ENCODE measurements at regions not wholly inside any gene's neighbourhood (a gene's known extent, or its start where the extent isn't known, plus 50 kb on each side); places are given as distances from the start of the nearest gene placed in this dataset.
"Not testable (repeated sequence)": the region's sequence is repeated elsewhere in the genome, so short reads cannot be mapped to it uniquely, and the experiment has no call there.

DNA sequence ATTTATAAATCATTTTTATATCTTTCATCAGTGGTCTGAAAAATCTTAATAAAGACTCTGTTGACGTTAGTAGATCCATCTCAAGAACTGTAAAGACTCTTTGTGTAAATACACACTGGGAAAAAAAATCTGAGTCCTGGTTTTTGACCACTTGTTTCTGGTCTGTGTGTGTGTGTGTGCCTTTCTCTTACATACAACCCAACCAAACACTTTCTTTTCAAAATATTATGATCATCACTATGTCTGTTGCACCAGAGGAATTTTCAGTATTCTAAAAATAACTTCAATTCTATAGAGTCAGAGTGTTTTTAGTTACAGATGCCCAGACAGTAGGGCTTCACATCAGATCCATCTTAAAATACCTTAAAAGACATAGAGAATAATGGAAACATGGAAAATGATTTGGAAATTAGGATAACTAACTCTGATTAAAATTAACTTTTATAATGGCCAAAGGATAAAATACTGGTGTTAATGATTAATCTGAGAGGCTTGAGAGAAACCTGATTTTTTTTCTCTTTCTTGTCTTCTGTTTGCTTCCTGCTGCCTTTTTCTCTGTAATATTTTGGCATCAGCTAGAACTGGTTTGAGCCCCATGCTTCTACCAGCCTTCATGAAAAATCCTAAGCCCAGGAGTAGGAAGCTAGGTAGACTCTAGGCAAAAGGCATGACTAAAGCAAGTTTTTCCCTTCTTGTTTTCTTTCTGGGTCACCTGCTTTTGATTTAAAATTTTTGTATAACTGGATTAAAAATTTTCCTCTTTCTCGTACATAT is 99.7 kb downstream of the ATXN3L start:
- Histone ChIP-seq H3K27ac (ENCODE audit: low read length) (no peak overlapping the region), H3K4me1 (ENCODE audit: insufficient read depth, low read length) (peaks cover 8% of the 10 kb centered on the region; the same call in 1 of the 2 replicates), H3K9me3 (ENCODE audit: insufficient read depth, low read depth, low read length) (no peaks in the 10 kb centered on the region), H3K27me3 (ENCODE audit: insufficient read depth, low read length) (no peaks in the 10 kb centered on the region), H3K4me3 (ENCODE audit: low read length) (no peak overlapping the region), H3K36me3 (ENCODE audit: insufficient read depth, low read depth, low read length) (no peaks in the 10 kb centered on the region), H3K9ac (ENCODE audit: low read depth, low read length) (no peak overlapping the region)

DNA sequence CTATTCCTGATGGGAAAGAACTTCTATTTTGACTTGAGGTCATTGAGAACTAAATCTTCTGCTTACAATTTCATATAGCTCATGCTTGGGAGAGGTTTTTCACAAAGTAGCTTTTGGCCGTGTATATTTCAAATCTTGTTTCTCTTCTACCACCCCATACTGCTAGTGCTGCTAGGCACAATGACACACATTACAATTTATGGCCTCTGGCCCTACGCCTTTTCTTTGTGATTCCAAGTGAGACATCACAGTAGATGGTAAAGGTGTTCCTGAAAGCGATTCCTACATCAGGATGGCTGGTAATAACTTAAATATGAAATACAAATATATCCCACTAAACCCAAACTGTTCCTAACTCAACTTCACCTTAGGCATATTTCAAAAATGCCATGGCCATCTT is 101.1 kb downstream of the ATXN3L start:
- Histone ChIP-seq H3K36me3 (ENCODE audit: insufficient read depth, low read depth, low read length) (no peaks in the 10 kb centered on the region), H3K4me3 (ENCODE audit: low read length) (no peak overlapping the region), H3K27ac (ENCODE audit: low read length) (no peak overlapping the region), H3K27me3 (ENCODE audit: insufficient read depth, low read length) (no peaks in the 10 kb centered on the region), H3K9me3 (ENCODE audit: insufficient read depth, low read depth, low read length) (no peaks in the 10 kb centered on the region), H3K9ac (ENCODE audit: low read depth, low read length) (no peak overlapping the region), H3K4me1 (ENCODE audit: insufficient read depth, low read length) (peaks cover 8% of the 10 kb centered on the region; the same call in 1 of the 2 replicates)

DNA sequence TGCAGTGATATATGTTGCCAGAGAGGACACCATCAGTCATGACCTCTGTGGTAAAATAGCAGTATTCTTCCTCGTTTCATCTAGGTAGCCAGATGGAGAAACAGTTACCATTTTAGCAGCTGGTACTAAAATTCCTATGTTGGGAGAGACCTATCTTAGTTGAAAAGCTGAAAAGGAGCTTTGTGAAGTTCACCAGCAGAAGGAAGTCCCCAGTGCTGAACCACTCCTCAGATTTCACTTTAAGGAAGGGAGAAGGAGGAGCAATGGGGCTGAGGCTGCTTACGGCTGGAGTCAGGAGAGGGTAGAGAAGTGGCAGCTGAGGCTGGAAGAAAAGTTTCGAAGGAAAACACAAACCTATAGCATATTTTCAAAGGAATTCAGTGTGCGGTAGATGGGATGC is 103.7 kb downstream of the ATXN3L start:
- no peak overlapping the region for H3K9ac ChIP-seq (ENCODE audit: low read depth, low read length)
- H3K4me3 ChIP-seq (ENCODE audit: low read length): no peak overlapping the region
- no peak overlapping the region for H3K27ac ChIP-seq (ENCODE audit: low read length)
- peaks cover 7% of the 10 kb centered on the region; the same call in 1 of the 2 replicates for H3K4me1 ChIP-seq (ENCODE audit: insufficient read depth, low read length)
- no peaks in the 10 kb centered on the region for H3K36me3 ChIP-seq (ENCODE audit: insufficient read depth, low read depth, low read length)
- H3K27me3 ChIP-seq (ENCODE audit: insufficient read depth, low read length): no peaks in the 10 kb centered on the region
- H3K9me3 ChIP-seq (ENCODE audit: insufficient read depth, low read depth, low read length): no peaks in the 10 kb centered on the region

DNA sequence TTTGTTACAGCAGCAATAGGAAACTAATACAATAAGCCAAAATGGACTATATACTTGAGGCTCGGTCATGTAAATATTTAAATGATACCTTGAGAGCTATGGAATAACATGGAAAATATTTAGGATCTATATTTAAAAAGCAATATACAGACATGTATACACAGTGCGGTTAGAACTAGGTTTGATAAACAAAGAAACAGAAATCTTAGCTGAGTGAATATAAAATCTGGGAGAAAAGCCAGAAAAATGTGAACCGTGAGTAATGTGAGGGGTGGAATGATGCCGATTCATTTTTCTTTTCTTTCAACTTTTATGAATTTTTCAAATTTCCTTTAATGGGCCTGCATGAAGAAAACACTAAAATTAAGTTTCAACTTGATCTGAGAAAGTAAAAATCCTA is 104.1 kb downstream of the ATXN3L start:
- no peaks in the 10 kb centered on the region for H3K36me3 ChIP-seq (ENCODE audit: insufficient read depth, low read depth, low read length)
- H3K9ac ChIP-seq (ENCODE audit: low read depth, low read length): no peak overlapping the region
- no peaks in the 10 kb centered on the region for H3K27me3 ChIP-seq (ENCODE audit: insufficient read depth, low read length)
- no peak overlapping the region for H3K27ac ChIP-seq (ENCODE audit: low read length)
- no peaks in the 10 kb centered on the region for H3K9me3 ChIP-seq (ENCODE audit: insufficient read depth, low read depth, low read length)
- H3K4me3 ChIP-seq (ENCODE audit: low read length): no peak overlapping the region
- H3K4me1 ChIP-seq (ENCODE audit: insufficient read depth, low read length): peaks cover 3% of the 10 kb centered on the region; the same call in 1 of the 2 replicates

DNA sequence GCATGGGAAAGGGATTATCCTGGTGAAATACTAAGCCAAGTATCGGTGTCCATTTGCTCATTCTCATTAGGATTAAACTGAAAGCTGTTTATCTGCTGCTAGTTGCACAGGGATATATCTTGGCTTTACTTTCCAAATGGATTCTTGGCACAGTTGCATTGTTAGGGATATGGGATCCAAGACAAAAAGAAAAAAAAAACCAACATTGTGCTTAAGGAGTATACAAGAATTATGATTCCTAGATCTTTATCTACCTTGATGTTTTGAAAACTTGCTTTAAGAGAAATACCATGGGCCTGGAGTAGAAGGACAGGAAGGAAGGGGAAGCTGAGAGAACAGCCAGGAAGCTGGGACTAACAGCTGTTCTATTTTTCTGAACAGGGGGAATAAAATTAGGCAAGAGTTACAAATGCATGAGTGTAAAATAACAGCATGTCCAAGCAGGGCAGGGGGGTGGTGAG is 107.6 kb downstream of the ATXN3L start:
- Histone ChIP-seq H3K9me3 (ENCODE audit: insufficient read depth, low read depth, low read length) (no peaks in the 10 kb centered on the region), H3K27me3 (ENCODE audit: insufficient read depth, low read length) (no peaks in the 10 kb centered on the region), H3K9ac (ENCODE audit: low read depth, low read length) (no peak overlapping the region), H3K4me1 (ENCODE audit: insufficient read depth, low read length) (no peaks in the 10 kb centered on the region), H3K36me3 (ENCODE audit: insufficient read depth, low read depth, low read length) (no peaks in the 10 kb centered on the region), H3K4me3 (ENCODE audit: low read length) (no peak overlapping the region), H3K27ac (ENCODE audit: low read length) (no peak overlapping the region)

DNA sequence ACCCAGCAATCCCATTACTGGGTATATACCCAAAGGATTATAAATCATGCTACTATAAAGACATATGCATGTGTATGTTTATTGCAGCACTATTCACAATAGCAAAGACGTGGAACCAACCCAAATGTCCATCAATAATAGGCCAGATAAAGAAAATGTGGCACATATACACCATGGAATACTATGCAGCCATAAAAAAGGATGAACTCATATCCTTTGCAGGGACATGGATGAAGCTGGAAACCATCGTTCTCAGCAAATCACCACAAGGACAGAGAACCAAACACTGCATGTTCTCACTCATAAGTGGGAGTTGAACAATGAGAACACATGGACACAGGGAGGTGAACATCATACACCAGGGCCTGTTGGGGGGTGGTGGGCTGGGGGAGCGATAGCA is 109.7 kb downstream of the ATXN3L start:
- H3K9me3 ChIP-seq (ENCODE audit: insufficient read depth, low read depth, low read length); H3K4me1 ChIP-seq (ENCODE audit: insufficient read depth, low read length); H3K36me3 ChIP-seq (ENCODE audit: insufficient read depth, low read depth, low read length); H3K9ac ChIP-seq (ENCODE audit: low read depth, low read length); H3K27me3 ChIP-seq (ENCODE audit: insufficient read depth, low read length); H3K4me3 ChIP-seq (ENCODE audit: low read length); H3K27ac ChIP-seq (ENCODE audit: low read length): not testable (repeated sequence)

DNA sequence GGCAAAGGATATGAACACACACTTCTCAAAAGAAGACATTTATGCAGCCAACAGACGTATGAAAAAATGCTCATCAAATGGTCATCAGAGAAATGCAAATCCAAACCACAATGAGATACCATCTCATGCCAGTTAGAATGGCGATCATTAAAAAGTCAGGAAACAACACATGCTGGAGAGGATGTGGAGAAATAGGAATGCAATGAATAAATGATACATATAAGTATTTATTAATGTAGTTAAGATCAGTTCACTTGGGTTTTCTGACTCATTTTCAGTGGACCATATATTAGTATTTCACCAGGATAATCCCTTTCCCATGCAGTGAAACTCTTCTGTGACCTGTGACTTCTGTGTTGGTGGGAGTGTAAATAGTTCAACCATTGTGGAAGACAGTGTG is 110.1 kb downstream of the ATXN3L start:
- not testable (repeated sequence) for H3K4me1 ChIP-seq (ENCODE audit: insufficient read depth, low read length); H3K27me3 ChIP-seq (ENCODE audit: insufficient read depth, low read length); H3K36me3 ChIP-seq (ENCODE audit: insufficient read depth, low read depth, low read length); H3K27ac ChIP-seq (ENCODE audit: low read length); H3K4me3 ChIP-seq (ENCODE audit: low read length); H3K9ac ChIP-seq (ENCODE audit: low read depth, low read length); H3K9me3 ChIP-seq (ENCODE audit: insufficient read depth, low read depth, low read length)

DNA sequence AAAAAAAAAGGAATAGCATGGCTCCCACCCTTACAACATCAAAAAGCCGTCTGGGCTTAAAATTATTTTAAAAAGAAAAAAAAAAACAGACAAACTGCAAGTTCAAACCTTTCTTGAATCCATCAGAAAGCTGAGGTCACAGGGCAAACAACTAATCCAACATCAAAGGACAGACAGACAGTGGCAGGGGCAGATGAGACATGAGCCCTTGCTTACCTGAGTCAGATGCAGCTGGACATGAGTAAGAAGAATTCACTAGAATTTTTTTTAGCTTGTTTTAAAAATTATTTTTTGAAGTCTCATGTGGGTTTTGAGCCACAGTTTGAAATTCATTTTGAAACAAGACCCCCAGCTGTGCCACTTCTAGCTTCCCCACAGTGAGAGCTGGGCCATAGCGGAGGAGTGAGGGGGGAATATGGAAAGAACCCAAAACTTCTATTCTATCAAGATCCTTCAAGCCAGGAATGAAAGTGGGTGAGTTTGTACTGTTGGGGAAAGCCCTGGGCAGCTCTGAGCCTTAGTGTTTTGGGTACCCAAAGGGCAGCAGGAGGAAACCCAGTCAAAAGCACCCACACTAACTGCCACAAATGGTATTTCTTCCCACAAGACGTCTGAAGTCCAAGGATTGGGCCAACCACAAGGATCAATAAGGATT is 111.4 kb downstream of the ATXN3L start:
- H3K36me3 ChIP-seq (ENCODE audit: insufficient read depth, low read depth, low read length): no peaks in the 10 kb centered on the region
- H3K9me3 ChIP-seq (ENCODE audit: insufficient read depth, low read depth, low read length): no peaks in the 10 kb centered on the region
- no peaks in the 10 kb centered on the region for H3K4me1 ChIP-seq (ENCODE audit: insufficient read depth, low read length)
- no peak overlapping the region for H3K27ac ChIP-seq (ENCODE audit: low read length)
- H3K27me3 ChIP-seq (ENCODE audit: insufficient read depth, low read length): no peaks in the 10 kb centered on the region
- no peak overlapping the region for H3K4me3 ChIP-seq (ENCODE audit: low read length)
- H3K9ac ChIP-seq (ENCODE audit: low read depth, low read length): no peak overlapping the region

DNA sequence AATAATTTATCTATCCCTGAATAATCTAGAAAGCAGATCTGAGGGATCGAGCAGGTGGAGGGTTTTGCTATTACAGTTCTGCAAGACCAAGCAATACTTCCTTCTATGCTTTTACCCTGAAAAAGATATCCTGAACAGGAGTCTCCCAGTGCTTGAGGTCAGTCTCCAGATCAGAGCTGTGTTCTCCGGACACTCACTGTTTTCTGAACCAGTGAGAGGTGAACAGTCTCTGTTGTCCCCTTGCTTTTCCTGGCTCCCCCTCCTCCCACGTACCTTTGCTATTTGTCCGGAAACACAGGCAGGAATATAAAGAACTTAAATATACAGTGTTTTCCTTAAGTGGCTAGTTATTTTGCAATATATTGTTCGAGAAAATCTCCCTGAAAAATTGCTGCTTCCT is 116.6 kb downstream of the ATXN3L start:
- Histone ChIP-seq H3K4me3 (ENCODE audit: low read length) (no peak overlapping the region), H3K9ac (ENCODE audit: low read depth, low read length) (no peak overlapping the region), H3K9me3 (ENCODE audit: insufficient read depth, low read depth, low read length) (no peaks in the 10 kb centered on the region), H3K4me1 (ENCODE audit: insufficient read depth, low read length) (peaks cover 20% of the 10 kb centered on the region; the same call in 1 of the 2 replicates), H3K36me3 (ENCODE audit: insufficient read depth, low read depth, low read length) (no peaks in the 10 kb centered on the region), H3K27me3 (ENCODE audit: insufficient read depth, low read length) (no peaks in the 10 kb centered on the region), H3K27ac (ENCODE audit: low read length) (no peak overlapping the region)

DNA sequence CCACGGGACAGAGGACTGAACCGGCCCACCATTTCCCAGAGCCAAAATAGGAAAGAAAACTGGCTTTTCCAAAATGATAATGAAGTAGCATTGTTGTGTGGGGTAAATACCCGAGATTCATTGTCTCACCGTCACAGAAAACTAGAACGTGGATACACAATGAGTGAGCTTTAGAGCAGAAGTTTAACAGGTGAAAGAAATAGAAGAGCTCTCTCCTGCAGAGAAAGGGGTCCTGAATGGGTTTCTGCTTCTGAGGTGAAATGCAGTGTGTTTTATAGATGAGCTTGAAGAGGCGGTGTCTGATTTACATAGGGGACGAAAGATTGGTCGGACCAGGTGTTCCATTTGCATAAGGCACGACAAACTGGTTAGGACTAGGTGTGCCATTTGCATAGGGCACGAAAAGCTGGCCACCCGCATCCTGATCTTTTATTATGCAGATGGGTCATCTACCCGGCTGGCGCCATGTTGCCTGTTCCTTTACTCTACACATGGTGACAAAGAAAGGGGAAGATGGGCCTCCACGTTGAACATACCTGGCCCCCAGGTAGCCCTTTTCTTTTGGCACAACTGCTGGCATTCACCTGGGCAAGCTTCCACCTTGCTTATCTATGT is 118.1 kb downstream of the ATXN3L start:
- no peaks in the 10 kb centered on the region for H3K27me3 ChIP-seq (ENCODE audit: insufficient read depth, low read length)
- H3K4me1 ChIP-seq (ENCODE audit: insufficient read depth, low read length): peaks cover 26% of the 10 kb centered on the region; the same call in 1 of the 2 replicates
- H3K4me3 ChIP-seq (ENCODE audit: low read length): no peak overlapping the region
- peak overlapping the region; percentile 89 for H3K27ac ChIP-seq (ENCODE audit: low read length)
- no peaks in the 10 kb centered on the region for H3K36me3 ChIP-seq (ENCODE audit: insufficient read depth, low read depth, low read length)
- no peaks in the 10 kb centered on the region for H3K9me3 ChIP-seq (ENCODE audit: insufficient read depth, low read depth, low read length)
- H3K9ac ChIP-seq (ENCODE audit: low read depth, low read length): peak overlapping the region; percentile 67; the same call in 1 of the 2 replicates

DNA sequence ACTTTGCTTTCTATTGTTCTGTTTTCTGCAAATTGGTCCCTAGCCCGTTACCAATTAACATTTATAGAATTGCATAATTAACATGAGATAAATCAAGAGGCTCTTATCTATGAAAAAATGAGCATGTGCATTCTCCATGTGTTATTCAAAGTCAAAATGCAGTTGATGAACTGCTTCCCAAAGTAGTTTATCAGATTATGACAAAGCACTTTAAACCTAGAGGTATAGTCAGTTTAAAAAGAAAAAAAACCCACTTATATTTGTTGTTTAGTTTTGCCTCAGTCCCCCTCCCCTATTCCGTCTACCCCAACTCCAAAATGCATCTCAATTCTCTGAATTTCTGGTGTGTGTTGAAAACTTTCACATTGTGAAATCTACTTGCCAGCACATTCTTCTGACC is 119.5 kb downstream of the ATXN3L start:
- no peaks in the 10 kb centered on the region for H3K9me3 ChIP-seq (ENCODE audit: insufficient read depth, low read depth, low read length)
- H3K36me3 ChIP-seq (ENCODE audit: insufficient read depth, low read depth, low read length): no peaks in the 10 kb centered on the region
- H3K27ac ChIP-seq (ENCODE audit: low read length): peak overlapping the region; percentile 53
- no peak overlapping the region; the same call in 1 of the 2 replicates for H3K9ac ChIP-seq (ENCODE audit: low read depth, low read length)
- H3K4me1 ChIP-seq (ENCODE audit: insufficient read depth, low read length): peaks cover 26% of the 10 kb centered on the region; the same call in 1 of the 2 replicates
- no peak overlapping the region for H3K4me3 ChIP-seq (ENCODE audit: low read length)
- H3K27me3 ChIP-seq (ENCODE audit: insufficient read depth, low read length): no peaks in the 10 kb centered on the region

DNA sequence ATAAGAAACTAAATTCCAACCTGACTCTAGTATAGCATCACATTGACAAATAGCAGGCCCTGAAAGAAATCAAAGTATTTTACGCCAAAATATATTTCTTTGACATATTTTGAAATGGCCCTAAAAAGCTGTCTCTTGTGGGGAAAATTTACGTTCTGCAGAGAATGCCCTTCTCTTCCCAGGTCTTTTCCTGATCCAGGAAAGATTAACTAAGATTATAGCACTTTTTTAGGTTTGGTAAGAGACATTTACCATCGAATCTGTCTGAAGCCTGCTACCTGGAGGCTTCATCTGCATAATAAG is 121.1 kb downstream of the ATXN3L start:
- Histone ChIP-seq H3K9ac (ENCODE audit: low read depth, low read length) (peak overlapping the region; percentile 69), H3K27ac (ENCODE audit: low read length) (peak overlapping the region; percentile 78)

More for the DNA sequence above, 121.1 kb downstream of the ATXN3L start:
- Histone ChIP-seq H3K9me3 (ENCODE audit: insufficient read depth, low read depth, low read length) (no peaks in the 10 kb centered on the region), H3K36me3 (ENCODE audit: insufficient read depth, low read depth, low read length) (no peaks in the 10 kb centered on the region), H3K4me1 (ENCODE audit: insufficient read depth, low read length) (peaks cover 26% of the 10 kb centered on the region; the same call in 1 of the 2 replicates), H3K4me3 (ENCODE audit: low read length) (peak overlapping the region; percentile 53; the same call in 1 of the 2 replicates), H3K27me3 (ENCODE audit: insufficient read depth, low read length) (no peaks in the 10 kb centered on the region)

Data from iPS-20b (cell line).